Left lung (tissue), 4 donors: ENCODE measurements at regions not wholly inside any gene's neighbourhood (a gene's known extent, or its start where the extent isn't known, plus 50 kb on each side); places are given as distances from the start of the nearest gene placed in this dataset.
A peak's percentile ranks its signal among the peaks of the same experiment; 100 is the strongest.
"Not testable (repeated sequence)": the region's sequence is repeated elsewhere in the genome, so short reads cannot be mapped to it uniquely, and the experiment has no call there.

Experiments
- ATAC-seq: fragments of 200-7000 bp; cut with Tn5 transposase; one replicate; pipeline ENCODE4 v1.9.1; 2020; ENCODE audit warnings: moderate library complexity
- DNase-seq, 4 donors: peaks; one replicate each; pipeline ENCODE4 v3.0.0-alpha.2; 2013 to 2020
- H3K27ac ChIP-seq, 2 donors: fragments of 200-600 bp; sonication (generic) in 1 of 2; one replicate each; pipeline versions ENCODE4 v1.5.0 to v1.8.0; 2020 to 2021
- H3K27me3 ChIP-seq, 2 donors: fragments of 200-600 bp; sonication (generic) in 1 of 2; one replicate each; pipeline versions ENCODE4 v1.5.0 to v1.8.0; 2020 to 2021
- H3K36me3 ChIP-seq, 2 donors: fragments of 200-600 bp; sonication (generic) in 1 of 2; one replicate each; pipeline versions ENCODE4 v1.5.0 to v1.8.0; 2020 to 2021
- H3K4me1 ChIP-seq, 2 donors: fragments of 200-600 bp; one replicate each; pipeline ENCODE4 v1.8.0; 2021
- H3K4me3 ChIP-seq, 2 donors: fragments of 200-600 bp; sonication (generic) in 1 of 2; one replicate each; pipeline versions ENCODE4 v1.5.0 to v1.8.0; 2020 to 2021; ENCODE audit warnings: mild to moderate bottlenecking in 1 of 2
- H3K9me3 ChIP-seq, 2 donors: fragments of 200-600 bp; sonication (generic) in 1 of 2; one replicate each; pipeline versions ENCODE4 v1.5.0 to v1.8.0; 2020 to 2021
- intact Hi-C, 2 donors: fragments of 100-400 bp; cut with DNase I; formaldehyde crosslinking; loops; one replicate each; pipeline versions ENCODE4 v1.11.2 to v1.14.2; 2022
- TF ChIP-seq, protein P1 (sequence below), 2 donors: fragments of 200-600 bp; sonication (generic) in 1 of 2; IDR thresholded peaks; one replicate each; pipeline versions ENCODE4 v1.5.0 to v1.8.0; 2021; ENCODE audit warnings: antibody characterized with exemption in 2 of 2
- donor health status: DM: no; HTN: yes; CAD: no.
- donor health status: DM: no; HTN: no; CAD: no.

DNA sequence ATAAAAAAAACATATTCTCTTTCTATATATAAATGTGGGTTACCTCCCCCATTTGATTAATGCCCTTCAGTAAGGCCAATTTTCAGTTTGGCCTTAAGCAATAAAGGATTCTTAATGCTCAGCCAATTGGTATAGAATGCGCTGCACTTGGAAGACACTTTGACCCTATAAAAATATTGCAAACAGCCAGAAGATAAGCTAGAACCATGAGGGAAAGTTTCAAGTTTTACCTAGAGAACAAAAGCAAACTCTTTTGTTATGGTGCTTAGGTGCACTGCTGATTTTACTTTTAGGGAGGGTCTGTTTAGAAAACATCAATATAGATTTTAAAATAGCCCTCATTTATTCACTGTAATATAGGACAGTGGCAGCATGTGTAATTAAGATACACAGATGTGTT lies 251.6 kb upstream of the SLC16A7 start:
- intact Hi-C loops = no loop called here

DNA sequence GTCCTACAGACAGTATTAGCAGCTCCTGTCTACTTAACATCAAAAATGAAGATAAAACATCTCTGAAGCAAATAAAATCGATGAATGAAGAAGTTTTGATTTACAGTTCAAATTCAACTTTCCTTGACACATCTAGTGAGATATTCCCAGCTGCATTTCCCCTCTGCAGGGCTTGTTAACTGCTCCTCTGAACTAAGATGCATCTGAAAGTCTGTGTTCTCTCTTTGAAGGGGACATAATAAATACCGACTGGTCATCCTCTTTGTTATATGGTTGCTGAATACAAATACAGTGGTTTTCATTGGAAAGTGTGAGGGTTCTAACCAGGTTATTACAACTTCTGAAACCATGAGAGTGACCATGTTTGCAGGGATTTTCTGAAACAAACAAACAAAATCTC lies 266.4 kb upstream of the SLC16A7 start:
- TF ChIP-seq, protein P1, sequence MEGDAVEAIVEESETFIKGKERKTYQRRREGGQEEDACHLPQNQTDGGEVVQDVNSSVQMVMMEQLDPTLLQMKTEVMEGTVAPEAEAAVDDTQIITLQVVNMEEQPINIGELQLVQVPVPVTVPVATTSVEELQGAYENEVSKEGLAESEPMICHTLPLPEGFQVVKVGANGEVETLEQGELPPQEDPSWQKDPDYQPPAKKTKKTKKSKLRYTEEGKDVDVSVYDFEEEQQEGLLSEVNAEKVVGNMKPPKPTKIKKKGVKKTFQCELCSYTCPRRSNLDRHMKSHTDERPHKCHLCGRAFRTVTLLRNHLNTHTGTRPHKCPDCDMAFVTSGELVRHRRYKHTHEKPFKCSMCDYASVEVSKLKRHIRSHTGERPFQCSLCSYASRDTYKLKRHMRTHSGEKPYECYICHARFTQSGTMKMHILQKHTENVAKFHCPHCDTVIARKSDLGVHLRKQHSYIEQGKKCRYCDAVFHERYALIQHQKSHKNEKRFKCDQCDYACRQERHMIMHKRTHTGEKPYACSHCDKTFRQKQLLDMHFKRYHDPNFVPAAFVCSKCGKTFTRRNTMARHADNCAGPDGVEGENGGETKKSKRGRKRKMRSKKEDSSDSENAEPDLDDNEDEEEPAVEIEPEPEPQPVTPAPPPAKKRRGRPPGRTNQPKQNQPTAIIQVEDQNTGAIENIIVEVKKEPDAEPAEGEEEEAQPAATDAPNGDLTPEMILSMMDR (IDR thresholded peaks at IDR 0.05) = no peak
- Histone ChIP-seq H3K36me3 (no peaks in the 10 kb centered on the region), H3K4me3 (no peak overlapping the region), H3K4me1 (no peaks in the 10 kb centered on the region), H3K9me3 (no peaks in the 10 kb centered on the region), H3K27ac (no peak overlapping the region), H3K27me3 (no peaks in the 10 kb centered on the region)
- ATAC-seq (no peak), DNase-seq (no peak)
- intact Hi-C loops = no loop called here

More for the DNA sequence above, 251.6 kb upstream of the SLC16A7 start:
- Histone ChIP-seq H3K9me3 (peaks cover 0 to 6% of the 10 kb centered on the region in 2 donors), H3K4me1 (no peaks in the 10 kb centered on the region), H3K36me3 (no peaks in the 10 kb centered on the region), H3K27ac (no peak overlapping the region), H3K4me3 (no peak overlapping the region), H3K27me3 (no peaks in the 10 kb centered on the region)
- TF ChIP-seq, protein P1 (IDR thresholded peaks at IDR 0.05) = no peak
- no peak for DNase-seq
- ATAC-seq = no peak

DNA sequence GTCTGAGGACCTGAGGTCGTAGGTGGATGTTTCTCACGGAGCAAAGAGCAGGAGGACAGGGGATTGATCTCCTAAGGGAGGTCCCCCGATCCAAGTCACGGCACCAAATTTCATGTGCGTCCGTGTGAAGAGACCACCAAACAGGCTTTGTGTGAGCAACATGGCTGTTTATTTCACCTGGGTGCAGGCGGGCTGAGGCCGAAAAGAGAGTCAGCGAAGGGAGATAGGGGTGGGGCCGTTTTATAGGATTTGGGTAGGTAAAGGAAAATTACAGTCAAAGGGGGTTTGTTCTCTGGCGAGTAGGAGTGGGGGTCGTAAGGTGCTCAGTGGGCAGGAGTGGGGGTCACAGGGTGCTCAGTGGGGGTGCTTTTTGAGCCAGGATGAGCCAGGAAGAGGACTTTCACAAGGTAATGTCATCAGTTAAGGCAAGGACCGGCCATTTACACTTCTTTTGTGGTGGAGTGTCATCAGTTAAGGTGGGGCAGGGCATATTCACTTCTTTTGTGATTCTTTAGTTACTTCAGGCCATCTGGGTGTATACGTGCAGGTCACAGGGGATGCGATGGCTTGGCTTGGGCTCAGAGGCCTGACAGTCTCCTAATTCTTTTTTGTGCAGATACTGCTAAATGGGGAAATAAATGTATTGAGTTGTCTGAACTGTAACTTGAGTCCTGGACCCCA lies 267.3 kb upstream of the SLC16A7 start:
- H3K36me3 ChIP-seq, ATAC-seq, H3K9me3 ChIP-seq, intact Hi-C loops, H3K4me1 ChIP-seq, H3K4me3 ChIP-seq, H3K27ac ChIP-seq, DNase-seq, H3K27me3 ChIP-seq: not testable (repeated sequence)

DNA sequence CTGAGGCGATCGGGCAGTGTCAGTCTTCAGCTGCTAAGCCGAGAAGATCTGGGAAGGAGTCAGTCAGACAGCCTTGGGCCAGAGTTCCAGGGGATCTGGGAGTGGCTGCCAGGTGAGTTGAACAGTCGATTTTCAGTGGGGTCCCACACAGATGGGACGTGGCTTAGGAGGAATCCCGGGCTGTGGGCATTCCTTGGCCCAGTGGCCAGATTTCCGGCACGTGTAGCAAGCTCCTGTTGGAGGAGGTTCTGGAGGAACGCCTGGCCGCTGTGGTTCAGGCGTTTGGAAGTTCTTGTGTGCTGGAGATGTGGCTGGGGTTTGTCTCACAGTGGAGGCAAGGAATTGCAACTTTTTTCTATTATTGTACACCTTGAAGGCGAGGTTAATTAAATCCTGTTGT lies 269.4 kb upstream of the SLC16A7 start:
- intact Hi-C loops, DNase-seq, H3K36me3 ChIP-seq, H3K27ac ChIP-seq, H3K4me3 ChIP-seq, H3K4me1 ChIP-seq, H3K9me3 ChIP-seq, H3K27me3 ChIP-seq, ATAC-seq: not testable (repeated sequence)

DNA sequence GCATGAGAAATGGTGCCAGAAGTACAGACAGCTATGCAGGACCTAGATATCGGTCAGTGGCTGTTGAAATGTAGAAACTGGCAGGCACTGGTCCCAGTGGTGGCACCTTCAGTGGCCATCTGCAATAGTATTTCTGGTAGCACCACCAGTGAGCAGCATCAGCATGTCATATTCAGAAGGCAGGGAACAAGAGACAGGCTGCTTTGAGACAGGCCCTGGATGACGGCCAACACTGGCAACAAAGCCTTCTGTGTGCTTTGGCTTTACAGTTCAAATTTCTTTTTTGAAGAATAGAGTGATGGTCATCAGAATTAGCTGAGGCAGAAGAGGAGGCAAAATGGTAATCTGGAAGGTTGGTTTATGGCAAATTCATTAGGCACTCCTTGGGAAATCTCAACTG lies 273.4 kb upstream of the SLC16A7 start:
- ATAC-seq (no peak), DNase-seq (peak in 1 of 4 donors; percentile 29)
- no peaks in the 10 kb centered on the region for H3K27me3 ChIP-seq
- no peaks in the 10 kb centered on the region for H3K9me3 ChIP-seq
- no peak overlapping the region for H3K4me3 ChIP-seq
- no peak overlapping the region for H3K27ac ChIP-seq
- TF ChIP-seq, protein P1 (IDR thresholded peaks at IDR 0.05) = no peak
- no peaks in the 10 kb centered on the region for H3K4me1 ChIP-seq
- intact Hi-C loops = no loop called here
- H3K36me3 ChIP-seq = no peaks in the 10 kb centered on the region

DNA sequence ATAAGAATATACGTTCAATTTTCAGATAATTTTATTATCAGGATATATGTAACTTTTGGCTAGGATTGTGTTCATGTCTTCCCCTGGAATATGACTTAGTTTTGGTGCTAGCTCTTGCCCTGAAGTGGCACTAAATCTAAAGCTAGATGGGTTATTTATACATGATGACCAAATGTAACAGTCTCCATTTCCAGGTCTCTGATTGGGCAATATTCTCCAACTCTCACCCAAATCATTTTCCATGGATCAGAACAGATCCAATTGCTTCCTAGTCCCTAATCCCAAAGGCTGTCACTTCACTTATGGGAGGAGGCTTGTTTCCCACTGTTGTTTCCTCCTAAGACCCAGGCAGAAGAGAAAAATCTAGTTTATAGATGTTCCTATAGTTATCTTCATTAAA lies 274.6 kb upstream of the SLC16A7 start:
- ATAC-seq (no peak), DNase-seq (no peak)
- TF ChIP-seq, protein P1 (IDR thresholded peaks at IDR 0.05) = no peak
- Histone ChIP-seq H3K36me3 (no peaks in the 10 kb centered on the region), H3K4me1 (no peaks in the 10 kb centered on the region), H3K4me3 (no peak overlapping the region), H3K9me3 (no peaks in the 10 kb centered on the region), H3K27me3 (no peaks in the 10 kb centered on the region), H3K27ac (no peak overlapping the region)
- intact Hi-C loops = no loop called here
